ENCODE measurements at regions not wholly inside any gene's neighbourhood (a gene's known extent, or its start where the extent isn't known, plus 50 kb on each side); places are given as distances from the start of the nearest gene placed in this dataset.
"Not testable (repeated sequence)": the region's sequence is repeated elsewhere in the genome, so short reads cannot be mapped to it uniquely, and the experiment has no call there.

DNA sequence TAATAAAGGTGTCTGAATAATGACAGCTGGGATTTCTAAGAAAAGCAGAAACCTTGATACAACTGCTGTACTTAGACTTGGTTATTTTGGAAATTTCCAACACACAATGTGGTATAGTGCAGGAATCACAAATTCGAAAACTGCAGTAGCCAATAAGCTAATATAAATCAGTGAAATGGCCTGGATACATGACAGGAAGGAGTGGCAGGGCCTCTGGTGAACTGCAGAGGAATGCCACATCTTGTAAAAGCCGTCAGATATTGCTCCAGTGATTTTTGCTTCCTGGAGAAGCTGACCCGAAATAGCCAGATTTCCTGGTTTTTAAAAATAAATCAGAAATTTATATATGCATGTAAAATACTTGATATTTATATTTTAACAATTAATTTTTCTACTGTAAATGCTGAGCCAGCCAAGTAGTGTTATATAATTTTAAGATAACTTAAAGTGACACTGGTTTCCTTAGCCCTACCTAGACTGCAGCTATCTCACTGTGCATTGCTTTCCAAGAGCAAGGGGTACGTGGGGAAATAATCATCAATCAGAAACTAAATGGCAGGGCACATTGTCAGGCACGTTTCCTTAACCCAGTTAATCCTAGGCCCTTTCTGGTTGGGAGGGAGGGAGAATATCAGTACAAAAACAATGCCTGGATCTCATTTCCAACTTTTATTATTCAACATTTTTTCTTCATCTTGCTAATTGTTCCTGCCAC is 182.4 kb downstream of the RASEF start:
- Mint-ChIP-seq H3K36me3 (ENCODE audit: low read depth) (no peaks in the 10 kb centered on the region), H3K27ac (ENCODE audit: unreplicated experiment) (no peak overlapping the region), H3K27me3 (ENCODE audit: low read depth) (no peaks in the 10 kb centered on the region), H3K9me3 (peaks cover 3% of the 10 kb centered on the region), H3K4me1 (no peaks in the 10 kb centered on the region), H3K4me3 (no peak overlapping the region)
- TF ChIP-seq, protein P1, sequence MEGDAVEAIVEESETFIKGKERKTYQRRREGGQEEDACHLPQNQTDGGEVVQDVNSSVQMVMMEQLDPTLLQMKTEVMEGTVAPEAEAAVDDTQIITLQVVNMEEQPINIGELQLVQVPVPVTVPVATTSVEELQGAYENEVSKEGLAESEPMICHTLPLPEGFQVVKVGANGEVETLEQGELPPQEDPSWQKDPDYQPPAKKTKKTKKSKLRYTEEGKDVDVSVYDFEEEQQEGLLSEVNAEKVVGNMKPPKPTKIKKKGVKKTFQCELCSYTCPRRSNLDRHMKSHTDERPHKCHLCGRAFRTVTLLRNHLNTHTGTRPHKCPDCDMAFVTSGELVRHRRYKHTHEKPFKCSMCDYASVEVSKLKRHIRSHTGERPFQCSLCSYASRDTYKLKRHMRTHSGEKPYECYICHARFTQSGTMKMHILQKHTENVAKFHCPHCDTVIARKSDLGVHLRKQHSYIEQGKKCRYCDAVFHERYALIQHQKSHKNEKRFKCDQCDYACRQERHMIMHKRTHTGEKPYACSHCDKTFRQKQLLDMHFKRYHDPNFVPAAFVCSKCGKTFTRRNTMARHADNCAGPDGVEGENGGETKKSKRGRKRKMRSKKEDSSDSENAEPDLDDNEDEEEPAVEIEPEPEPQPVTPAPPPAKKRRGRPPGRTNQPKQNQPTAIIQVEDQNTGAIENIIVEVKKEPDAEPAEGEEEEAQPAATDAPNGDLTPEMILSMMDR (conservative IDR thresholded peaks at IDR 0.05) = no peak
- DNase-seq (ENCODE audit: low read depth, low spot score) = no peak

DNA sequence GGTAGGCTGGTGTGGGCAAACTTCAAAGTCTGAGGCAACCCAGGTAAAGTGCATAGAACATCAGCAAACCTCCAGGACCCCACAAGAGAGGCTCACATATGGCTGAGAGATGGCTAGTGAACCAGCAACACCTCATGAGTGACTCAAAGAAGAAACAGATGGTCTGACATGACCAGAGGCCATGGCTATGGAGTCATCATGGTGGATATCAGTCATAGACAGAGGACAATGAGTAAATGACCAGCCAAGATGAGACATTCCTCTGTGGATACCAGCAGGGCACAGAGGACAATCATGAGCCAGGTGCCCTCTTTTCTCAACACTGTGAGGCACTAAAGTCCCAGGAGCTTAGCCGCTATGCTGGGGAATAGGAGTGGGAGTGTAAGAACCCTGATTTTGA is 180.8 kb downstream of the RASEF start:
- no peak overlapping the region for H3K4me3 Mint-ChIP-seq
- no peak for DNase-seq (ENCODE audit: low read depth, low spot score)
- no peaks in the 10 kb centered on the region for H3K36me3 Mint-ChIP-seq (ENCODE audit: low read depth)
- TF ChIP-seq, protein P1 (conservative IDR thresholded peaks at IDR 0.05) = no peak
- no peaks in the 10 kb centered on the region for H3K27me3 Mint-ChIP-seq (ENCODE audit: low read depth)
- H3K27ac Mint-ChIP-seq (ENCODE audit: unreplicated experiment) = no peak overlapping the region
- H3K4me1 Mint-ChIP-seq = no peaks in the 10 kb centered on the region
- H3K9me3 Mint-ChIP-seq = peaks cover 2% of the 10 kb centered on the region

DNA sequence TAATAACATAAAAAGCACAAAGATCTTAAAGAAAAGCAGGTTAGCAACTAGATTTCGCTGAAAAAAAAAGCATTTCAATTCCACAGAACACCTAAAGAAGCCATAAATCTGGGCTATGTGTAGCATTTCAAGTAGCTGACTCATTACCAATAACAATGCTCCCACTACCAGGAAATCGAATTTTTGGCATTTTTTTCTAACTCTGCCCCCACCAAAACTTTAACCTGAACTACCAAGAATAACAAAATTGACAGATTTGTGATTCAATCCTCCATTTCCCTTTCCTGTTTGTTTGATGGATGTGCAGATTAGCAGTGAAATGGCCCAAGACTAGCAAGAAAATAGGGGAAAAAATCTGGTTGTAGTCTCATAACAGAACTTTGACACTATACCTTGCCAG is 180.2 kb downstream of the RASEF start:
- H3K27me3 Mint-ChIP-seq (ENCODE audit: low read depth) = no peaks in the 10 kb centered on the region
- no peak overlapping the region for H3K27ac Mint-ChIP-seq (ENCODE audit: unreplicated experiment)
- H3K4me3 Mint-ChIP-seq = no peak overlapping the region
- DNase-seq (ENCODE audit: low read depth, low spot score) = no peak
- H3K4me1 Mint-ChIP-seq = no peaks in the 10 kb centered on the region
- TF ChIP-seq, protein P1 (conservative IDR thresholded peaks at IDR 0.05) = no peak
- no peaks in the 10 kb centered on the region for H3K36me3 Mint-ChIP-seq (ENCODE audit: low read depth)
- H3K9me3 Mint-ChIP-seq = peaks cover 2% of the 10 kb centered on the region

DNA sequence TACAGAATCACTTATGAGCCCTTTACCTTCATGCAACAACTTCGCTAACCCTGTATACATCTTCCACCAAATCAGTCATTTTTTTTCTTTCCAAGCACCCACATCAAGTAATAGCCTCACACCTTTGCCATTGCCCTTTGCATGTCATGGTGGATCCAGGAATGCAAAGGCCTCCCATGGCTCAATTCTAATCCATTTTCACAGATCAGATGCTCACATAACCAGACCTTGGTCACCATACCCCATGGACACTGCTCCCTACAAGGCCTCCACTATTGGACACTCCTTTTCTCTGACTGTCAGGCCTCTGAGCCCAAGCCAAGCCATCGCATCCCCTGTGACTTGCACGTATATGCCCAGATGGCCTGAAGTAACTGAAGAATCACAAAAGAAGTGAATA is 179.5 kb downstream of the RASEF start:
- TF ChIP-seq, protein P1 (conservative IDR thresholded peaks at IDR 0.05) = no peak
- no peaks in the 10 kb centered on the region for H3K4me1 Mint-ChIP-seq
- DNase-seq (ENCODE audit: low read depth, low spot score) = no peak
- H3K27me3 Mint-ChIP-seq (ENCODE audit: low read depth) = no peaks in the 10 kb centered on the region
- H3K27ac Mint-ChIP-seq (ENCODE audit: unreplicated experiment) = no peak overlapping the region
- H3K36me3 Mint-ChIP-seq (ENCODE audit: low read depth) = no peaks in the 10 kb centered on the region
- no peak overlapping the region for H3K4me3 Mint-ChIP-seq
- H3K9me3 Mint-ChIP-seq = peaks cover 2% of the 10 kb centered on the region

DNA sequence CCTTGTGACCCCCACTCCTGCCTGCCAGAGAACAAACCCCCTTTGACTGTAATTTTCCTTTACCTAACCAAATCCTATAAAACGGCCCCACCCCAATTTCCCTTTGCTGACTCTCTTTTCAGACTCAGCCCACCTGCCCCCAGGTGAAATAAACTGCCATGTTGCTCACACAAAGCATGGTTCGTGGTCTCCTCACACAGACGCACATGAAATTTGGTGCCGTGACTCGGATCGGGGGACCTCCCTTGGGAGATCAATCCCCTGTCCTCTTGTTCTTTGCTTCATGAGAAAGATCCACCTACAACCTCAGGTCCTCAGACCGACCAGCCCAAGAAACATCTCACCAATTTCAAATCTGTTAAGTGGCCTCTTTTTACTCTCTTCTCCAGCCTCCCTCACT is 179.0 kb downstream of the RASEF start:
- not testable (repeated sequence) for H3K36me3 Mint-ChIP-seq (ENCODE audit: low read depth); H3K9me3 Mint-ChIP-seq; H3K27ac Mint-ChIP-seq (ENCODE audit: unreplicated experiment); H3K4me3 Mint-ChIP-seq; H3K27me3 Mint-ChIP-seq (ENCODE audit: low read depth); DNase-seq (ENCODE audit: low read depth, low spot score); H3K4me1 Mint-ChIP-seq

DNA sequence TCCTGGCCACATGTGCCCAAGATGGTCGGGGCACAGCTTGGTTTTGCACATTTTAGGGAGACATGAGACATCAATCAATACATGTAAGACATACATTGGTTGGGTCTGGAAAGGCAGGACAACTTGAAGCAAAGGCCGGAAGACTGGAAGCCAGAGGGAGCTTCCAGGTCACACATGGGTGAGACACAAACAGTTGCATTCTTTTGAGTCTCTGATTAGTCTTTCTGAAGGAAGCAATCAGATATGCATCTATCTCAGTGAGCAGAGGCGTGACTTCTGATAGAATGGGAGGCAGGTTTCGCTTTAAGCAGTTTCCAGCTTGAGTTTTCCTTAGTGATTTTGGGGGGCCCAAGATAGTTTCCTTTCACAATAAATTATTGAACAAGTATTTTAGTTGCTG is 172.5 kb downstream of the RASEF start:
- Mint-ChIP-seq H3K4me3 (no peak overlapping the region), H3K27ac (ENCODE audit: unreplicated experiment) (no peak overlapping the region), H3K27me3 (ENCODE audit: low read depth) (no peaks in the 10 kb centered on the region), H3K9me3 (no peaks in the 10 kb centered on the region), H3K4me1 (no peaks in the 10 kb centered on the region), H3K36me3 (ENCODE audit: low read depth) (no peaks in the 10 kb centered on the region)
- TF ChIP-seq, protein P1 (conservative IDR thresholded peaks at IDR 0.05) = no peak
- no peak for DNase-seq (ENCODE audit: low read depth, low spot score)

All from neural crest cell (in vitro differentiated cells).